ENCODE measurements at regions not wholly inside any gene's neighbourhood (a gene's known extent, or its start where the extent isn't known, plus 50 kb on each side); places are given as distances from the start of the nearest gene placed in this dataset.

- Histone ChIP-seq H3K4me1 (ENCODE audit: control insufficient read depth in 2 of 2, insufficient read depth in 2 of 2, low read length in 2 of 2) (no peaks in the 10 kb centered on the region), H2AFZ (ENCODE audit: insufficient read depth, low read depth, low read length, poor library complexity, severe bottlenecking) (no peak overlapping the region), H3K4me3 (ENCODE audit: control extremely low read depth in 1 of 5, extremely low read depth in 1 of 5, insufficient read depth in 1 of 5, low read depth in 2 of 5, low read length in 4 of 5) (no peak overlapping the region), H3K36me3 (replicated peaks in 1 of 2; ENCODE audit: control extremely low read depth in 1 of 2, control insufficient read depth in 1 of 2, extremely low read depth in 1 of 2, insufficient read depth in 2 of 2, low read length in 1 of 2) (no peaks in the 10 kb centered on the region), H3K9me3 (ENCODE audit: control extremely low read depth in 1 of 3, control insufficient read depth in 2 of 3, insufficient read depth in 1 of 3, low read length in 2 of 3) (no peaks in the 10 kb centered on the region), H3K27ac (ENCODE audit: low read length in 2 of 2) (no peak overlapping the region), H3K79me2 (ENCODE audit: control insufficient read depth, insufficient read depth, low read length) (no peaks in the 10 kb centered on the region), H3K9ac (ENCODE audit: low read length) (no peak overlapping the region), H3K4me2 (replicated peaks; ENCODE audit: low read depth, low read length, poor library complexity, severe bottlenecking) (no peak overlapping the region), H3K27me3 (replicated peaks in 1 of 4; ENCODE audit: control extremely low read depth in 1 of 4, control insufficient read depth in 3 of 4, insufficient read depth in 4 of 4, low read length in 3 of 4) (no peaks in the 10 kb centered on the region), H4K20me1 (ENCODE audit: control insufficient read depth, insufficient read depth, low read length, poor library complexity, severe bottlenecking) (no peaks in the 10 kb centered on the region)
- ChIA-PET CTCF (no interaction called here), POLR2A (no interaction called here)
- intact Hi-C loops (cut with micrococcal nuclease): no loop called here
- no peak overlapping the region for H3K27ac Mint-ChIP-seq
- H3K4me1 Mint-ChIP-seq: no peaks in the 10 kb centered on the region
- ATAC-seq (ENCODE audit: low read depth) (no peak), DNase-seq (no peak)
- no peaks in the 10 kb centered on the region for H3K9me3 Mint-ChIP-seq (ENCODE audit: insufficient read depth)
- TF ChIP-seq EZH2 (IDR thresholded peaks at IDR 0.05; ENCODE audit: borderline replicate concordance, insufficient read depth, low read depth, low read length, poor library complexity, severe bottlenecking) (no peak), CTCF (IDR thresholded peaks at IDR 0.05) (no peak)
- WGBS (ENCODE audit: insufficient coverage): 79% methylated on average over 12 of the region's 12 CpGs
- H3K4me3 Mint-ChIP-seq: no peak overlapping the region
- H3K27me3 Mint-ChIP-seq: no peaks in the 10 kb centered on the region
Measured at GRCh38 chr20:23165307-23165750, 79.2 kb upstream of the CD93 start.

GRCh38 chr20:23164176-23164601 lies 78.1 kb upstream of the CD93 start:
- H3K27me3 Mint-ChIP-seq: no peaks in the 10 kb centered on the region
- POLR2A ChIA-PET: no interaction called here
- WGBS (ENCODE audit: insufficient coverage): 95% methylated on average over 13 of the region's 13 CpGs
- H3K4me1 Mint-ChIP-seq: no peaks in the 10 kb centered on the region
- Histone ChIP-seq H3K4me2 (replicated peaks; ENCODE audit: low read depth, low read length, poor library complexity, severe bottlenecking) (no peak overlapping the region), H3K36me3 (replicated peaks in 1 of 2; ENCODE audit: control extremely low read depth in 1 of 2, control insufficient read depth in 1 of 2, extremely low read depth in 1 of 2, insufficient read depth in 2 of 2, low read length in 1 of 2) (no peaks in the 10 kb centered on the region), H3K9me3 (ENCODE audit: control extremely low read depth in 1 of 3, control insufficient read depth in 2 of 3, insufficient read depth in 1 of 3, low read length in 2 of 3) (no peaks in the 10 kb centered on the region), H3K4me3 (ENCODE audit: control extremely low read depth in 1 of 5, extremely low read depth in 1 of 5, insufficient read depth in 1 of 5, low read depth in 2 of 5, low read length in 4 of 5) (no peak overlapping the region), H3K4me1 (ENCODE audit: control insufficient read depth in 2 of 2, insufficient read depth in 2 of 2, low read length in 2 of 2) (no peaks in the 10 kb centered on the region), H4K20me1 (ENCODE audit: control insufficient read depth, insufficient read depth, low read length, poor library complexity, severe bottlenecking) (no peaks in the 10 kb centered on the region), H3K9ac (ENCODE audit: low read length) (no peak overlapping the region), H3K27me3 (replicated peaks in 1 of 4; ENCODE audit: control extremely low read depth in 1 of 4, control insufficient read depth in 3 of 4, insufficient read depth in 4 of 4, low read length in 3 of 4) (no peaks in the 10 kb centered on the region), H2AFZ (ENCODE audit: insufficient read depth, low read depth, low read length, poor library complexity, severe bottlenecking) (no peak overlapping the region), H3K27ac (ENCODE audit: low read length in 2 of 2) (no peak overlapping the region), H3K79me2 (ENCODE audit: control insufficient read depth, insufficient read depth, low read length) (no peaks in the 10 kb centered on the region)
- TF ChIP-seq CTCF (IDR thresholded peaks at IDR 0.05) (no peak), EZH2 (IDR thresholded peaks at IDR 0.05; ENCODE audit: borderline replicate concordance, insufficient read depth, low read depth, low read length, poor library complexity, severe bottlenecking) (no peak)
- no peaks in the 10 kb centered on the region for H3K9me3 Mint-ChIP-seq (ENCODE audit: insufficient read depth)
- DNase-seq (no peak), ATAC-seq (ENCODE audit: low read depth) (no peak)
- no peak overlapping the region for H3K27ac Mint-ChIP-seq
- CTCF ChIA-PET: no interaction called here
- no peak overlapping the region for H3K4me3 Mint-ChIP-seq
- intact Hi-C loops (cut with micrococcal nuclease): no loop called here
